SK-N-SH treated with all-trans-retinoic acid at 6 μM for 48 hours (cell line): ENCODE measurements at regions not wholly inside any gene's neighbourhood (a gene's known extent, or its start where the extent isn't known, plus 50 kb on each side); places are given as distances from the start of the nearest gene placed in this dataset.

Source experiments
- ATAC-seq: fragments of 200-7000 bp; cut with Tn5 transposase; 3 replicates; pipeline ENCODE4 v1.9.1; 2020; ENCODE audit warnings: mild to moderate bottlenecking, moderate library complexity
- ARNTL ChIP-seq: fragments of 450-650 bp; formaldehyde crosslinking; IDR thresholded peaks from 2 replicates; pipeline ENCODE4 v1.5.0; 2020; ENCODE audit warnings: low read depth, mild to moderate bottlenecking, moderate library complexity, borderline replicate concordance
- CSDC2 ChIP-seq: fragments of 250-450 bp; sonication (Bioruptor Pico); IDR thresholded peaks from 2 replicates; pipeline ENCODE4 v1.5.0; 2020; ENCODE audit warnings: mild to moderate bottlenecking, moderate library complexity
- ESRRG ChIP-seq: fragments of 250-450 bp; sonication (Bioruptor Pico); IDR thresholded peaks from 2 replicates; pipeline ENCODE4 v1.6.1; 2021; ENCODE audit warnings: mild to moderate bottlenecking
- GLIS3 ChIP-seq: fragments of 250-450 bp; sonication (Bioruptor Pico); IDR thresholded peaks from 2 replicates; pipeline ENCODE4 v1.5.0; 2020; ENCODE audit warnings: mild to moderate bottlenecking, moderate library complexity
- ISL1 ChIP-seq: fragments of 250-450 bp; sonication (Bioruptor Pico); IDR thresholded peaks from 2 replicates; pipeline ENCODE4 v2.1.2; 2022; ENCODE audit warnings: mild to moderate bottlenecking, moderate library complexity
- OSR1 ChIP-seq: fragments of 250-450 bp; sonication (Bioruptor Pico); IDR thresholded peaks from 2 replicates; pipeline ENCODE4 v1.8.0; 2022; ENCODE audit warnings: moderate library complexity, mild to moderate bottlenecking, inconsistent platforms
- RARB ChIP-seq: fragments of 250-450 bp; sonication (Bioruptor Pico); IDR thresholded peaks from 2 replicates; pipeline ENCODE4 v1.8.0; 2021; ENCODE audit warnings: mild to moderate bottlenecking, moderate library complexity
- SNAI2 ChIP-seq: fragments of 250-450 bp; sonication (Bioruptor Pico); IDR thresholded peaks from 2 replicates; pipeline ENCODE4 v1.5.0; 2020; ENCODE audit warnings: mild to moderate bottlenecking, moderate library complexity
- TCF4 ChIP-seq: fragments of 250-450 bp; sonication (Bioruptor Pico); IDR thresholded peaks from 2 replicates; pipeline ENCODE4 v1.8.0; 2021; ENCODE audit warnings: mild to moderate bottlenecking, moderate library complexity, borderline replicate concordance
- TOX ChIP-seq: fragments of 250-450 bp; sonication (Bioruptor Pico); IDR thresholded peaks from 2 replicates; pipeline ENCODE4 v1.8.0; 2021; ENCODE audit warnings: mild to moderate bottlenecking, moderate library complexity, borderline replicate concordance
- ZC3H10 ChIP-seq: fragments of 250-450 bp; sonication (Bioruptor Pico); IDR thresholded peaks from 2 replicates; pipeline ENCODE4 v1.5.1; 2021; ENCODE audit warnings: mild to moderate bottlenecking, moderate library complexity
- ZFP3 ChIP-seq: fragments of 250-450 bp; sonication (Bioruptor Pico); IDR thresholded peaks from 2 replicates; pipeline ENCODE4 v1.5.0; 2020; ENCODE audit warnings: mild to moderate bottlenecking, moderate library complexity
- ZFP30 ChIP-seq: fragments of 450-650 bp; formaldehyde crosslinking; IDR thresholded peaks from 2 replicates; pipeline ENCODE4 v1.5.0; 2022; ENCODE audit warnings: mild to moderate bottlenecking, moderate library complexity
- ZNF565 ChIP-seq: fragments of 450-650 bp; formaldehyde crosslinking; conservative IDR thresholded peaks from 2 replicates; pipeline ENCODE4 v1.5.0; 2020; ENCODE audit warnings: low read depth, mild to moderate bottlenecking, moderate library complexity
- ZNF70 ChIP-seq: fragments of 450-650 bp; formaldehyde crosslinking; IDR thresholded peaks from 2 replicates; pipeline ENCODE4 v1.5.0; 2020; ENCODE audit warnings: mild to moderate bottlenecking, moderate library complexity
- ZNF8 ChIP-seq: fragments of 450-650 bp; formaldehyde crosslinking; IDR thresholded peaks from 2 replicates; pipeline ENCODE4 v1.5.0; 2020; ENCODE audit warnings: mild to moderate bottlenecking, moderate library complexity
- TF ChIP-seq, protein P1 (sequence below): fragments of 250-450 bp; sonication (Bioruptor Pico); IDR thresholded peaks from 2 replicates; pipeline ENCODE4 v1.8.0; 2021; ENCODE audit warnings: low read depth, mild to moderate bottlenecking, moderate library complexity, borderline replicate concordance
- TF ChIP-seq, protein P2 (sequence below): fragments of 250-450 bp; sonication (Bioruptor Pico); IDR thresholded peaks from 2 replicates; pipeline ENCODE4 v1.8.0; 2020; ENCODE audit warnings: mild to moderate bottlenecking, moderate library complexity, borderline replicate concordance
- TF ChIP-seq, protein P3 (sequence below): fragments of 250-450 bp; sonication (Bioruptor Pico); IDR thresholded peaks from 2 replicates; pipeline ENCODE4 v1.5.0; 2020; ENCODE audit warnings: mild to moderate bottlenecking, moderate library complexity
- TF ChIP-seq, protein P4 (sequence below): fragments of 250-450 bp; sonication (Bioruptor Pico); IDR thresholded peaks from 2 replicates; pipeline ENCODE4 v1.5.1; 2020; ENCODE audit warnings: low read depth, mild to moderate bottlenecking, moderate library complexity
- TF ChIP-seq, protein P5 (sequence below): fragments of 250-450 bp; sonication (Bioruptor Pico); IDR thresholded peaks from 2 replicates; pipeline ENCODE4 v1.5.1; 2021; ENCODE audit warnings: mild to moderate bottlenecking, moderate library complexity

DNA sequence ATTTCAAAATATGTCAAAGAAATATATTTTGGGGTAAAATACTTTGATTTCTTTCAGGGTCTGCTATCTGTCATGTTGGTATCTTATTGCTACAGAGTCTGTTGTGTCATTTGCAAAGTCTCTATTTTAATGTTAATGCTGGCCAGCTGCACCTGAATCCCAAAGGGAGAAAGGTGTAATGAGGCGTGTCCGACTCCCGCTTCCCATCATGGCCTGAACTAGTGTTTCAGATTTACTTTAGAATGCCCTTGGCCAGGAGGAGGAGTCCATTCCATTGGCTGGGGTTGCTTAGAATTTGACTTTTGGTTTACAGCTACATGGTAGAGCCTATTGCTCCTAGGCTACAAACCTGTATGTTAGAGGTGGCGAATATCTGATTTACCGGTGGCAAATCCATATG lies 69.3 kb downstream of the FAM50B start:
- ATAC-seq: no peak

DNA sequence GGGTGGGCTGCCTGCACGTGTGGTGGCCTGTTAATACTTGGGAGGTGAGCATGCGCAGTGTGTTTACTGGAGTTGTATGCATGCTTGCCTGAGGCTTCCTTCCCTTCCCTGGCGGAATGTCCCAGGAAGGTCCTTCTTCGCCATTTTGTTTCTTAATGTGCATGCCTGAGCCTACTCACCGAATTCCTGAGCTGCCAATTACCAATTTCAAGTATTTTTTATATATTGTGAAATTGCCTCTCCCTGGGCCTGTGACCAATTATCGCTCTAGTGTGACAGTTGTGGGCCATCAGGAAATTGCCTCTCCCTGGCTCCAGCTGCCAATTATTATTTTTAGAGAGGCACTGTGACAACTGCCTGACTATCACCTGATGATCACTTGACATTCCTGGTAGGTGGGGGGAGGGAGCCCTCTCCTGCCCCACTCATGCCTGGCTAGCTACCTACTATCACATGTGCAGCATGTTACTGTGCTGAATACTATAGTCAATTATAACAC lies 70.0 kb downstream of the FAM50B start:
- TF ChIP-seq ISL1: peak; percentile 37
- TF ChIP-seq, protein P1, sequence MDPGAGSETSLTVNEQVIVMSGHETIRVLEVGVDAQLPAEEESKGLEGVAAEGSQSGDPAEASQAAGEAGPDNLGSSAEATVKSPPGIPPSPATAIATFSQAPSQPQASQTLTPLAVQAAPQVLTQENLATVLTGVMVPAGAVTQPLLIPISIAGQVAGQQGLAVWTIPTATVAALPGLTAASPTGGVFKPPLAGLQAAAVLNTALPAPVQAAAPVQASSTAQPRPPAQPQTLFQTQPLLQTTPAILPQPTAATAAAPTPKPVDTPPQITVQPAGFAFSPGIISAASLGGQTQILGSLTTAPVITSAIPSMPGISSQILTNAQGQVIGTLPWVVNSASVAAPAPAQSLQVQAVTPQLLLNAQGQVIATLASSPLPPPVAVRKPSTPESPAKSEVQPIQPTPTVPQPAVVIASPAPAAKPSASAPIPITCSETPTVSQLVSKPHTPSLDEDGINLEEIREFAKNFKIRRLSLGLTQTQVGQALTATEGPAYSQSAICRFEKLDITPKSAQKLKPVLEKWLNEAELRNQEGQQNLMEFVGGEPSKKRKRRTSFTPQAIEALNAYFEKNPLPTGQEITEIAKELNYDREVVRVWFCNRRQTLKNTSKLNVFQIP (CRISPR knock-in tag): no peak
- ATAC-seq: peak; percentile 38; the same call in 2 of the 3 replicates

More for the DNA sequence above, 69.3 kb downstream of the FAM50B start:
- no peak for TF ChIP-seq ZC3H10 (CRISPR knock-in tag)
- TF ChIP-seq RARB (CRISPR knock-in tag): no peak
- TF ChIP-seq, protein P2, sequence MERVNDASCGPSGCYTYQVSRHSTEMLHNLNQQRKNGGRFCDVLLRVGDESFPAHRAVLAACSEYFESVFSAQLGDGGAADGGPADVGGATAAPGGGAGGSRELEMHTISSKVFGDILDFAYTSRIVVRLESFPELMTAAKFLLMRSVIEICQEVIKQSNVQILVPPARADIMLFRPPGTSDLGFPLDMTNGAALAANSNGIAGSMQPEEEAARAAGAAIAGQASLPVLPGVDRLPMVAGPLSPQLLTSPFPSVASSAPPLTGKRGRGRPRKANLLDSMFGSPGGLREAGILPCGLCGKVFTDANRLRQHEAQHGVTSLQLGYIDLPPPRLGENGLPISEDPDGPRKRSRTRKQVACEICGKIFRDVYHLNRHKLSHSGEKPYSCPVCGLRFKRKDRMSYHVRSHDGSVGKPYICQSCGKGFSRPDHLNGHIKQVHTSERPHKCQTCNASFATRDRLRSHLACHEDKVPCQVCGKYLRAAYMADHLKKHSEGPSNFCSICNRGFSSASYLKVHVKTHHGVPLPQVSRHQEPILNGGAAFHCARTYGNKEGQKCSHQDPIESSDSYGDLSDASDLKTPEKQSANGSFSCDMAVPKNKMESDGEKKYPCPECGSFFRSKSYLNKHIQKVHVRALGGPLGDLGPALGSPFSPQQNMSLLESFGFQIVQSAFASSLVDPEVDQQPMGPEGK (CRISPR knock-in tag): no peak
- no peak for TF ChIP-seq OSR1 (CRISPR knock-in tag)
- TF ChIP-seq CSDC2 (CRISPR knock-in tag): no peak
- TF ChIP-seq GLIS3 (CRISPR knock-in tag): no peak
- TF ChIP-seq ZNF70: no peak
- no peak for TF ChIP-seq ZNF8
- no peak for TF ChIP-seq ZFP30 (CRISPR knock-in tag)
- no peak for TF ChIP-seq ZNF565 (CRISPR knock-in tag)

DNA sequence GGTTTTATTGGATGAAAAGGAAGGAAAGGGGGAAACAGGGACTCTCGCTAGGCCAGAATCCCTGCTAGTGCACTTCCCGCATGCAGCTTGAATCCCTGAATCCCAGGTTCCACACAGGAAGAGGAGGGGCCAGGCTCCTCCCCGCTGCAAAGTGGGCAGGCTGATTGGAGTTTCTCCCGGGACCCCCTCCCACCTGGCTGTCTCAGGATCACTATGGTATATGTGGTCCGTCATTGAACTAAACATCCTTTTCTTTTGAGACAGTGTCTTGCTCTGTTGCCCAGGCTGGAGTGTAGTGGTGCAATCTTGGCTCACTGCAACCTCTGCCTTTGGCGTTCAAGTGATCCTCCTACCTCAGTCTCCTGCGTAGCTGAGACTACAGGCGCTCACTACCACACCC lies 70.7 kb downstream of the FAM50B start:
- no peak for ATAC-seq
- TF ChIP-seq, protein P3, sequence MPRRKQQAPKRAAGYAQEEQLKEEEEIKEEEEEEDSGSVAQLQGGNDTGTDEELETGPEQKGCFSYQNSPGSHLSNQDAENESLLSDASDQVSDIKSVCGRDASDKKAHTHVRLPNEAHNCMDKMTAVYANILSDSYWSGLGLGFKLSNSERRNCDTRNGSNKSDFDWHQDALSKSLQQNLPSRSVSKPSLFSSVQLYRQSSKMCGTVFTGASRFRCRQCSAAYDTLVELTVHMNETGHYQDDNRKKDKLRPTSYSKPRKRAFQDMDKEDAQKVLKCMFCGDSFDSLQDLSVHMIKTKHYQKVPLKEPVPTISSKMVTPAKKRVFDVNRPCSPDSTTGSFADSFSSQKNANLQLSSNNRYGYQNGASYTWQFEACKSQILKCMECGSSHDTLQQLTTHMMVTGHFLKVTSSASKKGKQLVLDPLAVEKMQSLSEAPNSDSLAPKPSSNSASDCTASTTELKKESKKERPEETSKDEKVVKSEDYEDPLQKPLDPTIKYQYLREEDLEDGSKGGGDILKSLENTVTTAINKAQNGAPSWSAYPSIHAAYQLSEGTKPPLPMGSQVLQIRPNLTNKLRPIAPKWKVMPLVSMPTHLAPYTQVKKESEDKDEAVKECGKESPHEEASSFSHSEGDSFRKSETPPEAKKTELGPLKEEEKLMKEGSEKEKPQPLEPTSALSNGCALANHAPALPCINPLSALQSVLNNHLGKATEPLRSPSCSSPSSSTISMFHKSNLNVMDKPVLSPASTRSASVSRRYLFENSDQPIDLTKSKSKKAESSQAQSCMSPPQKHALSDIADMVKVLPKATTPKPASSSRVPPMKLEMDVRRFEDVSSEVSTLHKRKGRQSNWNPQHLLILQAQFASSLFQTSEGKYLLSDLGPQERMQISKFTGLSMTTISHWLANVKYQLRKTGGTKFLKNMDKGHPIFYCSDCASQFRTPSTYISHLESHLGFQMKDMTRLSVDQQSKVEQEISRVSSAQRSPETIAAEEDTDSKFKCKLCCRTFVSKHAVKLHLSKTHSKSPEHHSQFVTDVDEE (CRISPR knock-in tag): no peak

DNA sequence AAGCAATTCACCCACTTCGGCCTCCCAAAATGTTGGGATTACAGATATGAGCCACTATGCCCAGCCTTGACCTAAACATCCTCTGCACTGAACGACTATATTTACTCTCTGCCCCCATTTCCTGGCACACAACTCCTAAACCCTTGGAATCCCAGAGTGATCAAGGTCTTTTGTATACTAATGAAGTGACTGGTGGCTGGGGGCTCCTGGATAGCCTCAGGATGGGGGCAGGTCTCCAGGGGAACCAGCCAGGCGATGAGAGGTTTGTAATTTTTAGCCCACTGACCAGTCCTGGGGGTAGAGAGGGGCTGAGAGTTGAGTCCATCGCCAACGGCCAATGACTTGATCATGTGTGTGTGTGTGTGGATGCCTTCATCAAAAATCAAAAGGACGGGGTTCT lies 71.1 kb downstream of the FAM50B start:
- ATAC-seq: no peak
- no peak for TF ChIP-seq SNAI2 (CRISPR knock-in tag)
- TF ChIP-seq, protein P4, sequence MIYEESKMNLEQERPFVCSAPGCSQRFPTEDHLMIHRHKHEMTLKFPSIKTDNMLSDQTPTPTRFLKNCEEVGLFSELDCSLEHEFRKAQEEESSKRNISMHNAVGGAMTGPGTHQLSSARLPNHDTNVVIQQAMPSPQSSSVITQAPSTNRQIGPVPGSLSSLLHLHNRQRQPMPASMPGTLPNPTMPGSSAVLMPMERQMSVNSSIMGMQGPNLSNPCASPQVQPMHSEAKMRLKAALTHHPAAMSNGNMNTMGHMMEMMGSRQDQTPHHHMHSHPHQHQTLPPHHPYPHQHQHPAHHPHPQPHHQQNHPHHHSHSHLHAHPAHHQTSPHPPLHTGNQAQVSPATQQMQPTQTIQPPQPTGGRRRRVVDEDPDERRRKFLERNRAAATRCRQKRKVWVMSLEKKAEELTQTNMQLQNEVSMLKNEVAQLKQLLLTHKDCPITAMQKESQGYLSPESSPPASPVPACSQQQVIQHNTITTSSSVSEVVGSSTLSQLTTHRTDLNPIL (CRISPR knock-in tag): no peak
- no peak for TF ChIP-seq ARNTL
- TF ChIP-seq ZC3H10 (CRISPR knock-in tag): no peak
- TF ChIP-seq TOX (CRISPR knock-in tag): no peak
- TF ChIP-seq, protein P1 (CRISPR knock-in tag): no peak
- no peak for TF ChIP-seq RARB (CRISPR knock-in tag)
- TF ChIP-seq TCF4: no peak
- no peak for TF ChIP-seq ISL1
- no peak for TF ChIP-seq ZNF70
- TF ChIP-seq, protein P5, sequence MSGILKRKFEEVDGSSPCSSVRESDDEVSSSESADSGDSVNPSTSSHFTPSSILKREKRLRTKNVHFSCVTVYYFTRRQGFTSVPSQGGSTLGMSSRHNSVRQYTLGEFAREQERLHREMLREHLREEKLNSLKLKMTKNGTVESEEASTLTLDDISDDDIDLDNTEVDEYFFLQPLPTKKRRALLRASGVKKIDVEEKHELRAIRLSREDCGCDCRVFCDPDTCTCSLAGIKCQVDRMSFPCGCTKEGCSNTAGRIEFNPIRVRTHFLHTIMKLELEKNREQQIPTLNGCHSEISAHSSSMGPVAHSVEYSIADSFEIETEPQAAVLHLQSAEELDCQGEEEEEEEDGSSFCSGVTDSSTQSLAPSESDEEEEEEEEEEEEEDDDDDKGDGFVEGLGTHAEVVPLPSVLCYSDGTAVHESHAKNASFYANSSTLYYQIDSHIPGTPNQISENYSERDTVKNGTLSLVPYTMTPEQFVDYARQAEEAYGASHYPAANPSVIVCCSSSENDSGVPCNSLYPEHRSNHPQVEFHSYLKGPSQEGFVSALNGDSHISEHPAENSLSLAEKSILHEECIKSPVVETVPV (CRISPR knock-in tag): no peak
- no peak for TF ChIP-seq ZNF8
- TF ChIP-seq, protein P2 (CRISPR knock-in tag): no peak
- TF ChIP-seq ESRRG (CRISPR knock-in tag): no peak
- TF ChIP-seq GLIS3 (CRISPR knock-in tag): no peak
- TF ChIP-seq ZNF565 (CRISPR knock-in tag): no peak
- no peak for TF ChIP-seq ZFP3 (CRISPR knock-in tag)
